BLaER1 treated with 17β-estradiol and CSF1 and Interleukin-3, amounts not matched to agents 10 nM and 100 nM (cell line): ENCODE measurements at regions not wholly inside any gene's neighbourhood (a gene's known extent, or its start where the extent isn't known, plus 50 kb on each side); places are given as distances from the start of the nearest gene placed in this dataset.
"Not testable (repeated sequence)": the region's sequence is repeated elsewhere in the genome, so short reads cannot be mapped to it uniquely, and the experiment has no call there.

Source experiments
- H3K27ac ChIP-seq, 11 experiments: shearing (Covaris generic); formaldehyde crosslinking; 2 replicates each; pipeline ENCODE4 v1.8.1; 2022
- H3K27me3 ChIP-seq, 11 experiments: shearing (Covaris generic); formaldehyde crosslinking; 2 replicates each; pipeline ENCODE4 v1.8.1; 2022
- H3K36me3 ChIP-seq, 11 experiments: shearing (Covaris generic); formaldehyde crosslinking; 2 replicates each; pipeline ENCODE4 v1.8.1; 2022
- H3K4me1 ChIP-seq, 10 experiments: shearing (Covaris generic); formaldehyde crosslinking; 2 replicates each; pipeline ENCODE4 v1.8.1; 2022
- H3K4me2 ChIP-seq, 11 experiments: shearing (Covaris generic); formaldehyde crosslinking; 2 replicates each; pipeline ENCODE4 v1.8.1; 2022
- H3K4me3 ChIP-seq, 10 experiments: shearing (Covaris generic); formaldehyde crosslinking; 2 replicates each; pipeline ENCODE4 v1.8.1; 2022
- H3K9ac ChIP-seq, 11 experiments: shearing (Covaris generic); formaldehyde crosslinking; 2 replicates each; pipeline ENCODE4 v1.8.1; 2022
- H3K9me3 ChIP-seq, 11 experiments: shearing (Covaris generic); formaldehyde crosslinking; replicated peaks in 1 of 11; 2 replicates each; pipeline ENCODE4 v1.8.1; 2022
- H4K20me1 ChIP-seq, 11 experiments: shearing (Covaris generic); formaldehyde crosslinking; 2 replicates each; pipeline ENCODE4 v1.8.1; 2022
- Cebpa-rat ChIP-seq, 11 experiments: shearing (Covaris generic); IDR thresholded peaks; 2 replicates each; pipeline ENCODE4 v1.8.1; 2022

- Histone ChIP-seq H3K36me3 (no peaks in the 10 kb centered on the region), H3K4me1 (peaks cover 0 to 13% (median 0%) of the 10 kb centered on the region in 10 experiments; a peak in 4 of 20 replicates), H3K9me3 (0 out of 22 replicates have a peak, but pooled peaks cover 0 to under 1% (median 0%) of the 10 kb centered on the region in 11 experiments), H3K27ac (no peak overlapping the region), H4K20me1 (no peaks in the 10 kb centered on the region), H3K27me3 (peaks cover 0 to 9% (median 0%) of the 10 kb centered on the region in 11 experiments; a peak in 3 of 22 replicates), H3K9ac (no peak overlapping the region), H3K4me2 (no peak overlapping the region), H3K4me3 (no peak overlapping the region)
- no peak for TF ChIP-seq Cebpa-rat (IDR thresholded peaks at IDR 0.05)
Observed at GRCh38 chrX:151100799-151101198, 75.6 kb upstream of the GPR50 start.

- not testable (repeated sequence) for H3K9ac ChIP-seq, H3K4me2 ChIP-seq, H3K36me3 ChIP-seq, H4K20me1 ChIP-seq, H3K9me3 ChIP-seq, H3K4me3 ChIP-seq, H3K27ac ChIP-seq, H3K4me1 ChIP-seq
- H3K27me3 ChIP-seq = peaks cover 0 to 11% (median 0%) of the 10 kb centered on the region in 11 experiments; a peak in 1 of 22 replicates
Observed at GRCh38 chrX:151113200-151113599, 63.2 kb upstream of the GPR50 start.
